PC-3 (cell line): ENCODE measurements at regions not wholly inside any gene's neighbourhood (a gene's known extent, or its start where the extent isn't known, plus 50 kb on each side); places are given as distances from the start of the nearest gene placed in this dataset.
"Not testable (repeated sequence)": the region's sequence is repeated elsewhere in the genome, so short reads cannot be mapped to it uniquely, and the experiment has no call there.

Source experiments
- ATAC-seq: fragments of 200-7000 bp; cut with Tn5 transposase; 2 replicates; pipeline ENCODE4 v1.9.1; 2020; ENCODE audit warnings: mild to moderate bottlenecking, moderate library complexity
- BruUV-seq: library from RNA; stranded (reverse); fragments of 400-500 nt; replicated peaks from 2 replicates; lab custom pipeline; 2021; lab: Mats Ljungman, UMichigan
- CTCF ChIA-PET: fragments of 300-600 bp; sonication (Branson Sonifier 250); formaldehyde crosslinking; loops from one replicate; lab custom pipeline; 2022; ENCODE audit warnings: antibody characterized with exemption; lab: Charles Lee
- POLR2A ChIA-PET: fragments of 300-600 bp; sonication (Branson Sonifier 250); formaldehyde crosslinking; loops from one replicate; lab custom pipeline; 2022; ENCODE audit warnings: antibody characterized with exemption; ENCODE audit not compliant: unreplicated experiment; lab: Charles Lee
- DNase-seq: peaks from one replicate; pipeline ENCODE4 v3.0.0-alpha.2; 2015
- H2AFZ ChIP-seq: fragments of 300-600 bp; sonication (generic); 2 replicates; pipeline ENCODE4 v1.6.0; 2016; ENCODE audit warnings: antibody characterized with exemption, low read length
- H3F3A ChIP-seq: fragments of 300-600 bp; sonication (generic); one replicate; pipeline ENCODE4 v1.6.0; 2017; ENCODE audit warnings: antibody characterized with exemption, low read length, control low read depth, mild to moderate bottlenecking; ENCODE audit not compliant: unreplicated experiment
- H3K27ac ChIP-seq: fragments of 300-600 bp; sonication (generic); 2 replicates; pipeline ENCODE4 v1.5.1; 2016; ENCODE audit warnings: mild to moderate bottlenecking, low read length
- H3K27me3 ChIP-seq: fragments of 300-600 bp; sonication (generic); 2 replicates; pipeline ENCODE4 v1.6.1; 2016; ENCODE audit warnings: low read length, mixed read lengths
- H3K36me3 ChIP-seq: fragments of 300-600 bp; sonication (generic); 2 replicates; pipeline ENCODE4 v1.6.1; 2016; ENCODE audit warnings: low read depth, mixed run types, low read length, mixed read lengths
- H3K4me1 ChIP-seq: fragments of 300-600 bp; sonication (generic); 2 replicates; pipeline ENCODE4 v1.5.1; 2016; ENCODE audit warnings: low read length; ENCODE audit not compliant: insufficient read depth
- H3K4me2 ChIP-seq: fragments of 300-600 bp; sonication (generic); 2 replicates; pipeline ENCODE4 v1.6.0; 2016; ENCODE audit warnings: low read length
- H3K4me3 ChIP-seq: fragments of 300-600 bp; sonication (generic); 2 replicates; pipeline ENCODE4 v1.5.1; 2016; ENCODE audit warnings: mild to moderate bottlenecking, low read length, mixed read lengths
- H3K79me2 ChIP-seq: fragments of 300-600 bp; sonication (generic); 2 replicates; pipeline ENCODE4 v1.6.1; 2017; ENCODE audit warnings: low read length, mixed read lengths
- H3K9ac ChIP-seq: fragments of 300-600 bp; sonication (generic); 2 replicates; pipeline ENCODE4 v1.6.0; 2016; ENCODE audit warnings: mild to moderate bottlenecking, low read length
- H3K9me2 ChIP-seq: fragments of 300-600 bp; sonication (generic); replicated peaks from 2 replicates; pipeline ENCODE4 v1.6.1; 2016; ENCODE audit warnings: mixed run types, low read length, mixed read lengths
- H3K9me3 ChIP-seq: fragments of 300-600 bp; sonication (generic); 2 replicates; pipeline ENCODE4 v1.6.1; 2016; ENCODE audit warnings: low read length, mixed read lengths
- H4K20me1 ChIP-seq: fragments of 300-600 bp; sonication (generic); 2 replicates; pipeline ENCODE4 v1.6.1; 2016; ENCODE audit warnings: low read length, mixed read lengths
- EZH2 ChIP-seq: fragments of 300-600 bp; sonication (generic); IDR thresholded peaks from one replicate; pipeline ENCODE4 v1.6.1; 2017; ENCODE audit warnings: antibody characterized with exemption, mild to moderate bottlenecking, low read length; ENCODE audit not compliant: unreplicated experiment
- EZH2phosphoT487 ChIP-seq: fragments of 300-600 bp; sonication (generic); IDR thresholded peaks from 2 replicates; pipeline ENCODE4 v1.6.1; 2018; ENCODE audit warnings: mild to moderate bottlenecking, antibody characterized with exemption, low read length, borderline replicate concordance
- intact Hi-C: fragments of 100-400 bp; cut with micrococcal nuclease; formaldehyde crosslinking; loops from 2 replicates; pipeline ENCODE4 v1.9.0; 2023
- TF ChIP-seq, protein P1 (sequence below): fragments of 300-600 bp; sonication (generic); conservative IDR thresholded peaks from 2 replicates; pipeline ENCODE4 v1.5.1; 2017; ENCODE audit warnings: antibody characterized with exemption, low read depth, mild to moderate bottlenecking, low read length

DNA sequence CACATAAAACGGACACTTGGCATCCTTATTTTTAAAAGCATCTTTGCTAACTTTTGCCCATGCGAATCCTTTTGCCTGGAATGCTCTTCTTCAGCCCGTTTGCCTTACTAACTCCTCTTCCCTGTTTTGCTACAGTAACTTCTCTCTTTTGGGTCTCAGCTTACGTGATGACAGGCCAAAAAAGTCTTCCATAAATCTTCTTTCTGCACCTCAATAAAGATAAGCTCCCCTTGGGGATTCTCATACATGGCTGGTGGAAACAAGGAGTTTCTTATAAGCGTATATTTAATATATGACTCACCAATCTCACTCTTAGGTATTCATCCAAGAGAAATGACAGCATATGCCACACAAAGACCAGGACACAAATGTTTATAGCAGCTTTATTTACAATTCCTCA, 192.7 kb downstream of the RCHY1 start:
- Histone ChIP-seq H3K27ac (peak overlapping the region; percentile 32; the same call in 1 of the 2 replicates), H3K4me1 (peaks cover 5% of the 10 kb centered on the region; the same call in 1 of the 2 replicates), H3K36me3 (no peaks in the 10 kb centered on the region), H3K9ac (no peak overlapping the region), H3F3A (no peaks in the 10 kb centered on the region), H4K20me1 (no peaks in the 10 kb centered on the region), H2AFZ (no peak overlapping the region), H3K27me3 (no peaks in the 10 kb centered on the region), H3K4me3 (no peak overlapping the region), H3K79me2 (no peaks in the 10 kb centered on the region), H3K4me2 (no peak overlapping the region), H3K9me2 (no peaks in the 10 kb centered on the region), H3K9me3 (no peaks in the 10 kb centered on the region)
- no TSS peak for BruUV-seq
- no peak for TF ChIP-seq EZH2phosphoT487
- TF ChIP-seq EZH2, result no peak
- TF ChIP-seq, protein P1, sequence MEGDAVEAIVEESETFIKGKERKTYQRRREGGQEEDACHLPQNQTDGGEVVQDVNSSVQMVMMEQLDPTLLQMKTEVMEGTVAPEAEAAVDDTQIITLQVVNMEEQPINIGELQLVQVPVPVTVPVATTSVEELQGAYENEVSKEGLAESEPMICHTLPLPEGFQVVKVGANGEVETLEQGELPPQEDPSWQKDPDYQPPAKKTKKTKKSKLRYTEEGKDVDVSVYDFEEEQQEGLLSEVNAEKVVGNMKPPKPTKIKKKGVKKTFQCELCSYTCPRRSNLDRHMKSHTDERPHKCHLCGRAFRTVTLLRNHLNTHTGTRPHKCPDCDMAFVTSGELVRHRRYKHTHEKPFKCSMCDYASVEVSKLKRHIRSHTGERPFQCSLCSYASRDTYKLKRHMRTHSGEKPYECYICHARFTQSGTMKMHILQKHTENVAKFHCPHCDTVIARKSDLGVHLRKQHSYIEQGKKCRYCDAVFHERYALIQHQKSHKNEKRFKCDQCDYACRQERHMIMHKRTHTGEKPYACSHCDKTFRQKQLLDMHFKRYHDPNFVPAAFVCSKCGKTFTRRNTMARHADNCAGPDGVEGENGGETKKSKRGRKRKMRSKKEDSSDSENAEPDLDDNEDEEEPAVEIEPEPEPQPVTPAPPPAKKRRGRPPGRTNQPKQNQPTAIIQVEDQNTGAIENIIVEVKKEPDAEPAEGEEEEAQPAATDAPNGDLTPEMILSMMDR, result no peak
- POLR2A ChIA-PET, result no interaction called here
- CTCF ChIA-PET, result no interaction called here
- intact Hi-C loops, result no loop called here
- no peak for ATAC-seq
- peak; percentile 50 for DNase-seq

GRCh38 chr4:75317641-75318040, 196.6 kb downstream of the RCHY1 start:
- intact Hi-C loops, CTCF ChIA-PET, H3K9me3 ChIP-seq, H3K27ac ChIP-seq, H3K9ac ChIP-seq, ATAC-seq, H3K9me2 ChIP-seq, H3K36me3 ChIP-seq, POLR2A ChIA-PET, BruUV-seq, H3K4me2 ChIP-seq, H3K4me3 ChIP-seq, H3K4me1 ChIP-seq, H3K79me2 ChIP-seq, H4K20me1 ChIP-seq, DNase-seq, H2AFZ ChIP-seq, H3F3A ChIP-seq, H3K27me3 ChIP-seq: not testable (repeated sequence)

DNA sequence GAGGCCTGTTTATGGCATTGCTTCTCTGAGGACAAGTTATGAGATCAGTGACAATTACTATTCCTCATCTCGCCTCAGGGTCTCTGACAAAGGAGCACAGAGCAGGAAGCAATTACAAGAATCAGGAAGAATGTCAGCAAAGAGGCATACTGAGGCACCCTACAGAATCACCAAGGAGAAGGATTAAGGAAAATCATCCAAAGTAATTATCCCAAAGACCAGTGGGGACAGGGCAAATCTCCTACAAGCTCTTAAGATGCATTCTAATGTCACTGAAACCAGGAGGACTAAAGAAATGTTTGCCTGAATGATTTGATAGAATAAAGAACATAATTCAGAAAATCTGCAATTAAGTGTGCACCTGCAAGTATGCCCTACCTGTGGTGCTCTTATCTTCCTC, 206.2 kb downstream of the RCHY1 start:
- TF ChIP-seq, protein P1, result no peak
- no peak for TF ChIP-seq EZH2
- TF ChIP-seq EZH2phosphoT487, result no peak
- H3K9ac ChIP-seq, result no peak overlapping the region
- ATAC-seq (no peak), DNase-seq (no peak)
- BruUV-seq, result no TSS peak
- no peaks in the 10 kb centered on the region for H3K9me2 ChIP-seq
- H3K27ac ChIP-seq, result no peak overlapping the region
- no peaks in the 10 kb centered on the region for H3F3A ChIP-seq
- intact Hi-C loops, result no loop called here
- no peaks in the 10 kb centered on the region for H3K79me2 ChIP-seq
- ChIA-PET CTCF (no interaction called here), POLR2A (no interaction called here)
- no peaks in the 10 kb centered on the region for H4K20me1 ChIP-seq
- no peaks in the 10 kb centered on the region for H3K9me3 ChIP-seq
- H3K4me3 ChIP-seq, result no peak overlapping the region
- no peaks in the 10 kb centered on the region for H3K4me1 ChIP-seq
- H2AFZ ChIP-seq, result no peak overlapping the region
- 0 out of 2 replicates have a peak, but pooled peaks cover 7% of the 10 kb centered on the region for H3K27me3 ChIP-seq
- no peak overlapping the region for H3K4me2 ChIP-seq
- H3K36me3 ChIP-seq, result no peaks in the 10 kb centered on the region
